ENCODE measurements at regions not wholly inside any gene's neighbourhood (a gene's known extent, or its start where the extent isn't known, plus 50 kb on each side); places are given as distances from the start of the nearest gene placed in this dataset.
A peak's percentile ranks its signal among the peaks of the same experiment; 100 is the strongest.
"Not testable (repeated sequence)": the region's sequence is repeated elsewhere in the genome, so short reads cannot be mapped to it uniquely, and the experiment has no call there.

GRCh38 chr1:95668165-95668564 is 434.2 kb downstream of the RWDD3 start:
- no peak for DNase-seq (ENCODE audit: low read depth in 2 of 2)

GRCh38 chr1:95669638-95670037 is 435.6 kb downstream of the RWDD3 start:
- DNase-seq (ENCODE audit: low read depth in 2 of 2) = not testable (repeated sequence)

GRCh38 chr1:95671098-95671497 is 437.1 kb downstream of the RWDD3 start:
- DNase-seq (ENCODE audit: low read depth in 2 of 2) = no peak

GRCh38 chr1:95679262-95679661 is 445.3 kb downstream of the RWDD3 start:
- no peak for DNase-seq (ENCODE audit: low read depth in 2 of 2)

- DNase-seq (ENCODE audit: low read depth in 2 of 2) = no peak
Measured at GRCh38 chr1:95685081-95685480, 451.1 kb downstream of the RWDD3 start.

GRCh38 chr1:95686217-95686616 is 452.2 kb downstream of the RWDD3 start:
- no peak for DNase-seq (ENCODE audit: low read depth in 2 of 2)

- no peak for DNase-seq (ENCODE audit: low read depth in 2 of 2)
Measured at GRCh38 chr1:95699149-95699953, 465.3 kb downstream of the RWDD3 start.

- DNase-seq (ENCODE audit: low read depth in 2 of 2) = no peak
Measured at GRCh38 chr1:95701450-95702173, 467.6 kb downstream of the RWDD3 start.

GRCh38 chr1:95703046-95703445 is 469.0 kb downstream of the RWDD3 start:
- DNase-seq (ENCODE audit: low read depth in 2 of 2) = no peak

- no peak for DNase-seq (ENCODE audit: low read depth in 2 of 2)
Measured at GRCh38 chr1:95716097-95716496, 482.1 kb downstream of the RWDD3 start.

GRCh38 chr1:95716550-95716949 is 482.5 kb downstream of the RWDD3 start:
- no peak for DNase-seq (ENCODE audit: low read depth in 2 of 2)

GRCh38 chr1:95723346-95723745 is 489.3 kb downstream of the RWDD3 start:
- no peak for DNase-seq (ENCODE audit: low read depth in 2 of 2)

GRCh38 chr1:95728841-95729240 is 494.8 kb downstream of the RWDD3 start:
- no peak for DNase-seq (ENCODE audit: low read depth in 2 of 2)

- no peak for DNase-seq (ENCODE audit: low read depth in 2 of 2)
Measured at GRCh38 chr1:95730986-95731385, 497.0 kb downstream of the RWDD3 start.

- no peak for DNase-seq (ENCODE audit: low read depth in 2 of 2)
Measured at GRCh38 chr1:95731466-95731865, 497.5 kb downstream of the RWDD3 start.

GRCh38 chr1:95733031-95733430 is 499.0 kb downstream of the RWDD3 start:
- no peak for DNase-seq (ENCODE audit: low read depth in 2 of 2)

- no peak for DNase-seq (ENCODE audit: low read depth in 2 of 2)
Measured at GRCh38 chr1:95733671-95734070, 499.7 kb downstream of the RWDD3 start.

GRCh38 chr1:95734560-95734959 is 500.6 kb downstream of the RWDD3 start:
- DNase-seq (ENCODE audit: low read depth in 2 of 2) = no peak

GRCh38 chr1:95742591-95743089 is 508.6 kb downstream of the RWDD3 start:
- DNase-seq (ENCODE audit: low read depth in 2 of 2) = peak; percentile 8 to 10

- DNase-seq (ENCODE audit: low read depth in 2 of 2) = no peak
Measured at GRCh38 chr1:95744731-95745130, 510.7 kb downstream of the RWDD3 start.

GRCh38 chr1:95752515-95753381 is 518.7 kb downstream of the RWDD3 start:
- no peak for DNase-seq (ENCODE audit: low read depth in 2 of 2)

GRCh38 chr1:95753382-95754016 is 519.5 kb downstream of the RWDD3 start:
- no peak for DNase-seq (ENCODE audit: low read depth in 2 of 2)

Measured in fibroblast of skin of left biceps (primary cell).